Activated T-helper 1 cell treated with Interleukin-2 at 50 U/mL for 16 hours (primary cell): ENCODE measurements at regions not wholly inside any gene's neighbourhood (a gene's known extent, or its start where the extent isn't known, plus 50 kb on each side); places are given as distances from the start of the nearest gene placed in this dataset.
"Not testable (repeated sequence)": the region's sequence is repeated elsewhere in the genome, so short reads cannot be mapped to it uniquely, and the experiment has no call there.

Experiments
- DNase-seq: peaks from one replicate; pipeline ENCODE4 v3.0.0-alpha.2; 2020; ENCODE audit warnings: low read depth

DNA sequence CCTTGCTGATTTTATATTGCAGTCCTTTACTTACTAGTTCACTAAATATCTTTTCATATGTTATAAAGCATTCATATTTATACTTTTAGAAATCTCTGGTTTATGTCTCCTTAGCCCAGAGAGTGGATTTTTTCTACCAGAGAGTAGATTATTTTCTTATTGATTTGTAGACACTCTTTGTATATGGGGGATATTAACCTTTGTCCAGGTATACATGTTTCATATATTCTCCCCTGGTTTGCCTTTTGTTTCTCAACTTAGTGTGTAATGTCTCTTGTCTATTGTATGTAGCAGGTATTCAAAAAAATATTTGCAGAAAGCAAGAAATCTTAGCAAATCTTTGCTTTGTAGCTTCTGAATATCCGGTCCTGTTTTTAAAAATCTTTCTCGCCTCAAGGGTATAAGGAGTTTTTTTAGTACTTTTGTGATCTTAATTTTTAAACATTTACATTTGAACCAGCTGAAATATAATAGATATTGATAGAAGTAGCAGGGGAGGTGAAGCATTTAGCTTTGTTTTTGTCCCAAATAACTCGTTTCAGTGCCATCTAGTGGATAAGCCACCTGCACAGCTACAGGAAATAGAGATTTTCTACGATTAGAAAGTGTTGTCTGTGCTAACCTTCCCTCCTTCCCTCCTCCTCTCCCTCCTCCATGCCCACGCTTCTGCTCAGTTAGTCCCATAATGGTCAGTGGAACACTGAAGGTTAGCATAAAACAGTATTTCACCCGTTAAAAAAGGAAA, 97.0 kb downstream of the PHETA1 start:
- no peak for DNase-seq

DNA sequence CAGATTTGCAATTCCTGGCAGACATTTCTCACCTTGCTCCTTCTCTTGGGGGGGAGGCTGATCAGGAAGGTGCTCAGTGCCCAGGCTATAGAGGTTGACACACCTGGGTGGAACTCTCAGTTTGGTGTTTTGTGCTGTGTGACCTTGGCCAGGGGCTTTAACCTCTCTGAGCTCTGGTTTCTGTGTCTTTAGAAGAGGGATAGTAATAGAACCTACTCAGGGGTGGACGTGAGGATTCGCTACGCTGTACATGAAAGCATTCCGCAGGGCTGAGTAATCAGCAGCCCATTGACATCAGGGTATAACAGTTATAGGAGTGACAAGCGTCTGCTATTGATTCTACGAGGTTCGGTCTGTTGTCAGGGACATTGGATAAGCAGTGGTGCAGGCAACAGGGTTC, 98.1 kb downstream of the PHETA1 start:
- DNase-seq = no peak

DNA sequence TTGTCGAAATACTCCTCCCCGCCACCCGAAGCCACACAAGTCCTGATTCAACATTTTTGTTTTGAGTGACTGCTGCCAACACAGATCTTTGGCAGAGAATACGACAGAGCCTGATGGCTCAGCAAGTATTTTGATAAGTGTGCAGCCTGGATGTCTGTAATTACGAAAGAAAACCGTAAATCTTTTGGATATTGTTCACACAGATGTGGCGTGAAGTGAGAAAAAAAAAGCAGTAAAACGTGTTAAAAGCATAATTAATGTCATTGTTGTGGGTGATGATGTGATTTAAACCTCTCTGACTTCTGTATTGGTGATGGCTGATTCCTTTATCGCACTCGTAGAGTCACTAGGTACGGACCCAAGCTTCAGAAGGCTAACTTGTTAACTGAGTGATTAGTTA, 98.7 kb downstream of the PHETA1 start:
- DNase-seq = no peak

DNA sequence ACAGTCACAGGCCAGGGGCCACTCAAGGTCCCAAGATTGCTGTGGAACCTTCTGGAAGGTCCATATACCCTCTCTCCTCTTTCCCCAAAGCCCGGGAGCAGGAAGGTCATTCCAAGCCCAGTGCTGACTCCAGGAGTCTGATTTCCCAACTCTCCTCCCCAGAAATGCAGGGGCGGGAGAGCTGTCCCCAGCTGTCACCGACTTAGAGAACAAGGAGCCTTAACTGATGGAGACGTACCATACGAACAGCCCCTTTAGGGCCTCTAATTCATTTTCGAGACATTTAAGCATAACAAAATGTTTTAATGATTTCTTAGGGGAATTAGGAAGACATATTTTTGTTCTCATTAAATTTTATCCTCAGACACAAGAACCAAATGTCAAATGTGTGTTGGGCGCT, 99.2 kb downstream of the PHETA1 start:
- no peak for DNase-seq

DNA sequence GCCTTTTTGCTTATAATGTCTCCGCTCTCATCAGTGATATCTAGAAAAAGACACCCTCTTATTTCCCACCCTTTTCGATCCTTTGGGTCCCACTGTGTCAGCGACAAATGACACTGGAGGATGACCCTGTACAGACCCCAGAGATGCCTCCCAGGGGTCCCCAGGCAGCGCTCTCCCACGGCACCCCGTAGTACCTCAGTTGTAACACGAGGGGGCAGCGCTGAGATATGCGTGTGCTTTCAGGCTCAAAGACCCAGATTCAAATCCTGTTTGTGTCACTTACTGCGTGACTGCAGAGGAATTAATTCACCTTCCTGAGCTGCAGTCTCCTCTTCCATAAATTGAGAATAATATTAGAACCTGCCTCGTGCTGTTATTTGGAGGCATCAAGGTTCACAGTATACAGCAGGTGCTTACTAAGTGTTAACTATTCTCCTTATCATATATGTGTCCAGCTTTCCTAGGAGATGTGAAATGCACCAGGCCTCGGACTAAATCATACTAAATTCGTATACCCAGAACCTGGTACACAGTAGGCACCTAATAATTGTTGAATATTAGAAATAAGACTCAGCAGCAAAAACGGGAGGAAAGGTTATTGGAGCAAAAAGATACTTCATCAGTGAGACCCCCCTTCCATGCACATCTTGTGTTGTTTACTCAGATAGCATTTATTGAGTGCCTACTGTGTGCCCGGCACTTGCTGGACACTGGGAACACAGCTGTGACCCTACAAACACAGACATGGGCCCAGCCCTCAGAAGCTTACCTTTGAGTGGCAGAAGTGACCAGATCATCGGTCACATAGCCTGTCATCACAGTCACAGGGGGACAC, 99.9 kb downstream of the PHETA1 start:
- no peak for DNase-seq

DNA sequence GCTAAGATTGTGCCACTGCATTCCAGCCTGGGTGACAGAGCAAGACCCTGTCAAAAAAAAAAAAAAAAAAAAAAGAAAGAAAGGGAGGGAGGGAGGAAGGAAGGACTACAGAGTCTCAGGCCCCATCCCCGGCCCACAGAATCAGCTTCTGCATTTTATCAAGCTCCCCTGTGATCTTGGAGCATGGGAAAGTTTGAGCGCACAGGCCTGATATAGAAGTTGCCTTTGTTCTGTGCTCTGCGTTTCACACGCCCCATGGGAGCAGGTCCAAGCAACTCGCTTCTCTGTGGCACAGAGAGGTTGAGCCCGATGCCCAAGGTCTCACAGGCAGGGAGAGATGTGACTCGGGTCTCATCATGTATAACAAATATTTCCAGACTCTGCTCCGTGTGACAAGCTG, 101.8 kb downstream of the PHETA1 start:
- no peak for DNase-seq

DNA sequence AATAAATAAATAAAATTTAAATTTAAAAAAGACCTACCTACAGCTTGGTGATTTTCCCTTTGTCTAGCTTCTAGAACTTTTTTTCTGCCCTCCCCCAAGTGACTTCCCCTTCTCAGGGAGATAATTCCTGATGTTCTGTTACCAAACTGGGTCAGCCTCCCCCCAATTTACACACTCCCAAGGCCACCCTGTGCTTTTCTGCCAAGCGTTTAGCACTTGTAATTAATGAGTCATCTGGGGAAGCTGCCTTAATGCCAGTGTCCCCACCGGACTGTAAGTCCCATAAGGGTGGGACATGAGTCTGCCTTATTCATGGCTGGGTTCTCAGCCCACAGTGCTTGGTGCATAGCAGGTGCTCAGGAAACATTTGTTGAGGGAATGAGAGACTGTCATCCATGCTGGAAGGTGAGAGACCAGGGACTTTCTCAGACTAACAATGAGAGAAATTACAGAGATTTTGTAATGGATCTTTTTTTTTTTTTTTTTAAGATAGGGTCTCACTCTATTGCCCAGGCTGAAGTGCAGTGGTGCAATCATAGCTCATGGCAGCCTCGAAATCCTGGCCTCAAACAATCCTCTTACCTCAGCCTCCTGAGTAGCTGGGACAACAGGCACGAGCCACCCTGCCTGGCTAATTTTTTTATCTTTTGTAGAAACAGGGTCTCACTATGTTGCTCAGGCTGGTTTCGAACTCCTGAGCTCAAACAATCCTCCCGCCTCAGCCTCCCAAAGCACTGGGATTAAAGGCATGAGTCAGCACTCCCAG, 106.8 kb downstream of the PHETA1 start:
- no peak for DNase-seq

DNA sequence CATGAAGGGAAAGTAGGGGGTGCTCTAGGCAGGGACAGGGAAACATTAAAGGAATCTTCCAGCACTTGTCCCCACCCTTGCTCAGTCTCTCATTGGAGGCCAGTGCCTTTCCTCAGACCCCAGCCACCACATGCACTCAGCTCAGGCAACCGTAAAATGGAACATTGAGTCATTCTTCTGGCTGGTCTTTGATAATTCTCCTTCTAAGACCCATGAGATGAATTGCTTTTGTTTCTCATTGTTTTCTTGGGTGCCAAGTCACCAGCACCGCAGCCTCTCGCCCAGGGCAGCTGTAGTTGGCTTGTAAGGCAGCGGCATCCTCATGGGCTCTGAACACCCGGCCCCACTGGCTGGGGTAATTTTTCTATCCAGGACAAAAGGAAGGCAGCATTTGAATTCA, 108.2 kb downstream of the PHETA1 start:
- no peak for DNase-seq

DNA sequence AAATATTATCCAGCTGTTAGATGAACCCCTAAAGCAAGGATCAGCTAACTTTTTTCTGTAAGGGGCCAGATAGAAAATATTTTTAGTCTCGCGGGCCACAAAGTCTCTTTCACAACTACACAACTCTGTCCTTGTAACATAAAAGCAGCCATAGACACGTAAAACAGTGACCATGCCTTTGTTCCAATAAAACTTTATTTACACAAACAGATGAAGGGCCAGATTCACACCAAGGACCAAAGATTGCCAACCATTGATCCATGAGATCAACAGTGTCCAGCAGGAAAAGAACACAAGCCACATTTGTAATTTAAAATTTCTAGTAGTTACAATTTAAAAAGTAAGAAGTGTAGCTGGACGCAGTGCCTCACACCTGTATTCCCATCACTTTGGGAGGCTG, 109.7 kb downstream of the PHETA1 start:
- DNase-seq = no peak

DNA sequence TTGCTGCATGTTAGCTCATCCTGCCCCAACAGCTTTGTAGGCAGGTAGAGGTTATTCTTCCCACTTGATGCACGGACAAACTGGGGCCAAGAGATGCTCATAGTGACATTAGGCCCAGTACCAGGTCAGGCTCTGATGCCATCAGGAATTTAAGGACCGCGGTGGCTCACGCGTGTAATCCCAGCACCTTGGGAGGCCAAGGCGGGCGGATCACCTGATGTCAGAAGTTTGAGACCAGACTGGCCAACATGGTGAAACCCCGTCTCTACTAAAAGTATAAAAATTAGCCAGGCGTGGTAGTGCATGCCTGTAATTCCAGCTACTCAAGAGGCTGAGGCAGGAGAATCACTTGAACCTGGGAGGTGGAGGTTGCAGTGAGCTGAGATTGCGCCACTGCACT, 110.8 kb downstream of the PHETA1 start:
- DNase-seq = not testable (repeated sequence)

DNA sequence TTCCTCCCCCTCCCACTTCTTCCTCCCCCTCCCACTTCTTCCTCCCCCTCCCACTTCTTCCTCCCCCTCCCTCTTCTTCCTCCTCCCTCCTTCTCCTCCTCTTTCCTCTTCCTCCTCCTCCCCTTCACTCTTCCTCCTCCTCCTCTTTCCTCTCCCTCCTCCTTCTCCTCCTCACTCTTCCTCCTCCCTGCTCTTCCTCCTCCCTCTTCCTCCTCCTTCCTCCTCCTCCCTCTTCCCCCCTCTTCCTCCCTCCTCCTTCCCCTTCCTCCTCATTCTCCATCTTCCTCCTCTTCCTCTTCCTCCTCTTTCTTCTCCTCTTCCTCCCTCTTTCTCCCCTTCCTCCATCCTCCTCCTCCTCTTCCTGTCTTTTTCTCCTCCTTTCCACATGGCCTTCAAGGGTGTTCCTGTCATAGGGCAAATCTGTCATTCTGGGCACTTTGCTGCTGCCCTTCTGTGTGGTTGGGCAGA, 111.4 kb downstream of the PHETA1 start:
- no peak for DNase-seq

DNA sequence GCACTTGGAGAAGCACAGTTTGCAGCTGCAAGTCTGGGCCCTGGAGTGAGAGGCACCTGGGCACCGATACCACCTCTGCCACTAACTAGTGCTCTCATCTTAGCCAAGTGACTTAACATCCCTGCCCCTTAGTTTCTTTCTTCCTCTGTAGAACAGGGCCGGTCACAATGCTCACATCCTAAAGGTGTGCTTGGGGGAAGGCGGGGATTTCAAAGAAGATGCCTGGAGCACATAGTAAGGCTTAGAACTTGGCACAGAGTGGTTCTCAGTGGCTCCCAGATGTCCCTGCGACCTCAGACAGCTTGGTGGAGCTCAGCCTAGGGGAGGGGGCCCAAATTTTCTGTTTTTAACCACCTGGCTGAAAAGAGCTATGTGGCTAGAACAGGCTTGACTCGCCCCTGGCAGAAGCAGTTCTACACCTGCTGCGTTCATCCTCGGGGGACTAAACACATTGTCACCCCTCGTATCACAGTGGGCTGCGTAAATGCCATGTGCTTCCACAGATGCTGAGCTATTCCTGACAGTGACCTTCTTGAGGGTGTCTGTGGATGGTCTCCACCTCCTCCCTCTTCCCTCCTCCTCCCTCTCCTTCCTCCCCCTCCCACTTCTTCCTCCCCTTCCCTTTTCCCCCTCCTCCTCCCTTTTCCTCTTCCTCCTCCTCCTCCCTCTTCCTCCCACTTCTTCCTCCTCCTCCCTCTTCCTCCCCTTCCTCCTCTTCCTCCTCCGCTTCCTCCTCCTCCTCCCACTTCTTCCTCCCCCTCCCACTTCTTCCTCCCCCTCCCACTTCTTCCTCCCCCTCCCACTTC, 112.1 kb downstream of the PHETA1 start:
- no peak for DNase-seq

DNA sequence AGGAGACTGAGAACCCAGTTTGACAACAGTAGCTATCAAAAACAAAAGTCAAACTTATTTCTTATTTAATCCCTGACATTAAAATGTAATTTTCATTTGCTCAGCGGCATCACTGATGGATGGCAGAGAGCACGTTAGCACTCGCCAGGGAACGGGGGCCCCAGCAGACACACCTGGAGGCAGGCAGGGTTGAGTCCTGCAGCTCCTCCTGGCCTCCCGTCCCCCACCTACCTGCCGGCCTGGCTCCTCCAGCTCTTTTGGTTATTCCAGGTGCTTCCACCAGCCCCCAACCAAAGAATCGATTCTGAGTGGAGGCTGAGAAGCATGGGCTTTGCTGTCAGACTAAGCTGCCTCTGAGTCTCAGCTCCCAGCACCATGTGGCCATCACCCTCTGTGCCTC, 113.6 kb downstream of the PHETA1 start:
- DNase-seq = no peak

DNA sequence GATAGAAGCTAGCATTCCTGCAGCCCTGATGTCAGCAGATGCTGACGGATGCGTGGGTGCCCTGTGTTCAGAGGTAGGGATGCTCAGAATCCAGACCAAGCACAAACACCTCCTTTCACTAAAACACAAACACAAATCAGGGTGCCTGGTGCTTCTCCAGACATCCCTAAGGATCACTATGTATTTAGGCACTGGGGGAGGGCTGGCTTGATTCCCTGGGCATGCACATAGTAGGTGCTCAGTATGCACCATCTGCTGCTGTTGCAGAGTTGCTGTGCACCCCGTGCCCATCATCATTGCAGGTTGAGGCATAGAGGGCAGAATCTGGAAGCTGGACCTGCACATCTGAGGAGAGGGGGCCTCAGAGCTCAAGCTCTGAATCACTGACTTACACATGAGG, 114.8 kb downstream of the PHETA1 start:
- no peak for DNase-seq

DNA sequence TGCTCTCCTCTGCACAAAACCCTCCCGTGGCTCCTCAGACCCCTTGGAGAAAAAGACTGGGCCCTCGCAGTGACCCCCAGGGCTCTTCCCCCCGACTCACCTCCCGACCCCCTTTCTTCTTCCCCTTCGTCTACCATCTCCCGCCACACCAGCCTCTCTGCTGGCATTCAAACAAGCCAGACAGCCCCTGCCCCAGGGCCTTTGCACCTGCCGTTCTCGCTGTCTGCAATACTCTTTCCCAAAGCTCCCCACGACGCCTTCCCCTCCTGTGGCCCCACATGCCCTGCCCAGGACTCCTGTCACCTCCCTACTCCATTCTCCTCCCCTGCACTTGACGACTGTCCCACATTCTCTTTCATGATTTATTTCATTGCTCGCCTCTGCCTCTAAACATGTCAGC, 115.7 kb downstream of the PHETA1 start:
- DNase-seq = no peak

DNA sequence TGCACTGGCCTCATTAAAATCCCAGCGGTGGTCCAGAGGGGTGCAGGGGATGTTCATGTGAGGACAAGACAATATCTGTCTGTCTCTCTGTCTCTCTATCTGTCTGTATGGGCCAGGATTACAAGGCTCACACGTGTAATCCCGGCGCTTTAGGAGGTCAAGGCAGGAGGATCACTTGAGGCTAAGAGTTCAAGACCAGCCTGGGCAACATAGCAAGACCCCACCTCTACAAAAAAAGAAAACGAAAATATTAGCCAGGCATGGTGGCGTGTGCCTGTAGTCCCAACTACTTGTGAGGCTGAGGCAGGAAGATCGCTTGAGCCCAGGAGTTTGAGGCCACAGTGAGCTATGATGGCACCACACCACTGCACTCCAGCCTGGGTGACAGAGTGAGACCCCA, 117.1 kb downstream of the PHETA1 start:
- DNase-seq = no peak

DNA sequence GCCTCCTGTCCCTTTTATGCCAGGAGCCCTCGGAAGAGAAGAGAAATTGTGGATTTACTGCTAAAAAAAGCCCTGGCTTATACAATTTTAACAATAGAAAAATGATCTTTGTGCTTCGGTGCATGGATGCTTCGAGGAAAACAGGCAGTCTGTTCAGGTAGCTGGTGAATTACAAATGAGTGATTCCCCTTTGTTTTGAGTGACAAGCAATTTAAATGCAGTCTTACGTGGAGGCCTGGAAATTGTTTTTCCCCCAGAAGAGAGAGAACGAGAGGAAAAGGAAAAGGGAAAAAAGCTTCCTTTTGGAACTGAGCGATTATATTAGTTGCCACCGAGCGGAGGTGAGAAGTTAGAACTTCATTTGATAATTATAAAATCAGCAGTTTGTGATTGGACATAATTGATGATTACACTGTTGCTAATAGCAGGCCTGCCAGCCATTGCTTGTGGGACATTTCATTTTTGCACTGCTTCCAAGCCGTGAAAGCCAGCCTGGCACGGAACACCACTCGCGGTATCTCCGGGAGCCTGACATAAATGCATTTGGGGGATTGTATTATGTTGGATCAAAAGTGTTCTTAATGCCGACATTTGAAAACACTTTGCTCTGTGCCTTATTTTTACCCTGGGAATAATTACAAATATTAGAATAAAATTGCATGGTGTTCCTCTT, 117.7 kb downstream of the PHETA1 start:
- DNase-seq = no peak

DNA sequence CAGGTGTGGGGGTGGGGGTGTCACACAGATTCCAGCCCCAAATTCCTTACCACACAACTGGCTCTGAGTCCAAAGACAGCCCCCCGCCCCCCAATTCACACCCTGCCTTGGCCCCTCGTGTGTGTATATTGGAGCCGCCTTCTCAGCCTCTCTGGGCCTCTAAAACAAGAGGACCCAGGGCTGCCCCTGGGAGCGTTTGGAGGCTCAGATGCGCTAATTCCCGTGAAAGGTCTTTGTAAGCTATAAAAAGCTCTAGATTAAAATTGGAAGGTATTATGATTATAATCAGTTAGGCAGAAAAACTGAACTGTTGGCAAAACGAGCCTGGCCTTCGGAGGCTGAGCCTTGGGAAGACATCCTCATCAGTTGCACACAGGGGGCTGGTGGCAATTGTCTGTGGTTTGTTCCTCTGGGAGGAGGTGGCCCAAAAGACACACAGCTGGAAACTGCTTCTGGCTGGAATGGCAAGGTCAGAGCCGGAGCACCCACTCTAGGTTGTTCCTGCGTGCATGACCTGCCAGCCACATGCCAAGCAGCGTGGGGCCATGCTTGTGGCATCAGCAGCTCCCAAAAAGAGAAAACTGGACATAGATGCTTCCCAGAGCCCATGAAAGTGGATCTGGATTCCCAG, 118.5 kb downstream of the PHETA1 start:
- DNase-seq = no peak

DNA sequence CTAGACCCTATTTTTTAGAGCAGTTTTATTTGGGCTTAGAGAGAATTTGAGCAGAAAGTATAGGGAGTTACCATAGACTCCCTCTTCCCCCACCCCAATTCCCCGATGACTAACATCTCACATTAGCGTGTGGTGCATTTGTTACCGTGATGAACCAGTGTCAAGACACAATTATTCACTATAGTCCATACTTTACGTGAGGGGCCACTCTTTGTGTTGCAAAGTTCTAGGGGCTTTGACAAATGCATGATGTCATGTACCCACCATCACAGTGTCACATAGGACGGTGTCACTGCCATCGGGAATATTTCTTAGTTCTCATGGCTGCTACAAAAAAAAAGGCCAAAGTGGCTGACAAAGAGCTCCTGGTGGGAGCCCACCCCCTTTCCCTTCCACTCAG, 119.1 kb downstream of the PHETA1 start:
- DNase-seq = no peak

DNA sequence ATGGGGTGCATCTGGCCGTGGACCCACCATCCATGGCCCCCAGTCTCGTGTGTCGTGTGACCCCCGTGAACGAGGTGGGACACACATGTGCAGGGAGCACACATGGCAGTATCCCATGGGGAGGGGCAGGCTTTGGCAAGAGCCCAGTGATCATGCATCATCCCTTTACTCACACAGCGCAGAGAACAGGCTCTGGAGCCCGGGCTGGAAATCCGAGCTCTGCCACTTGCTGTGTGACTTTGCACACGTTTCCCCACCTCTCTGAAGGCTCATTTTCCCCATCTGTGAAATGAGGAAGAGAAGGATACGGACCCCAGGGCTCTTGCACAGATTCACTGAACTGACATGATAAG, 119.9 kb downstream of the PHETA1 start:
- DNase-seq = no peak
